Fibroblast of skin of left quadriceps (primary cell): ENCODE measurements at regions not wholly inside any gene's neighbourhood (a gene's known extent, or its start where the extent isn't known, plus 50 kb on each side); places are given as distances from the start of the nearest gene placed in this dataset.

Source experiments
- DNase-seq, 2 experiments: peaks; one replicate each; pipeline ENCODE4 v3.0.0-alpha.2; 2013; ENCODE audit warnings: low read depth in 2 of 2

- no peak for DNase-seq
Measured at GRCh38 chr5:30069441-30070263, 1123.8 kb upstream of the CDH6 start.

DNA sequence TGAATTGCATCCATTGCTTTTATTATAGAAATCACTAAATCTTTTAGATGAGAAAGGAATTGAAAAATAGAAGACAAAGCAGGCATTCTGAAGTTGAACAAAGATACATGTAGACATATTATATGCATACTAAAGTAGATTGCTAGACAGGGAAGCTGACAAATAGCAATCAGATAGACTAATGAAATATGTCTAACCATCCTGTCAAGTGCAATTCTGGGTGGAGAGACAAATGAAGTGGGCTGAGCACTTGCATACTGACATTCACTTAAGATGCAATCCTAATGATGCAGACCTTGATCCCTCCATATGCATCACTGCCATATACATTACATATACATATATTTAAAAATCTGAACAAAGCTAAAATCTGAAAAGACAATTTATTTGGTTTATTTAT is 1130.0 kb upstream of the CDH6 start:
- DNase-seq = no peak

DNA sequence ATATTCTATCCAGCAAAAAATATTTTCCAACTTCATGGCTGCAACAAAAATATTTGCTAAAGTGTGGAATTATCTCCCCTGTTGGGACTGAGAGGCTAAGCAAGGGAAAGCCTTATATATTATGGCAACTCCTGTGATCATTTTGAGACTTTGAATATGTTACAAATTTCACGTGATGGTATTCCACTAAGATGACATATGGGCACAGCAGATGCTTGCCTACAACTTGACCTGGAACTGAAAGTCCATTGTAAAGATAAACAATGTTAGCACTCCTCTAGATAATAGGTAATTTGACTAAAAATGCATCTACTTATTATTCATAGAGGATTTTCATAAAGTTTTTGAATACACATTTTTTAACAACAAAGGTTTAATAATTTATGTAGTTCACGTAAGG is 1141.5 kb upstream of the CDH6 start:
- no peak for DNase-seq

DNA sequence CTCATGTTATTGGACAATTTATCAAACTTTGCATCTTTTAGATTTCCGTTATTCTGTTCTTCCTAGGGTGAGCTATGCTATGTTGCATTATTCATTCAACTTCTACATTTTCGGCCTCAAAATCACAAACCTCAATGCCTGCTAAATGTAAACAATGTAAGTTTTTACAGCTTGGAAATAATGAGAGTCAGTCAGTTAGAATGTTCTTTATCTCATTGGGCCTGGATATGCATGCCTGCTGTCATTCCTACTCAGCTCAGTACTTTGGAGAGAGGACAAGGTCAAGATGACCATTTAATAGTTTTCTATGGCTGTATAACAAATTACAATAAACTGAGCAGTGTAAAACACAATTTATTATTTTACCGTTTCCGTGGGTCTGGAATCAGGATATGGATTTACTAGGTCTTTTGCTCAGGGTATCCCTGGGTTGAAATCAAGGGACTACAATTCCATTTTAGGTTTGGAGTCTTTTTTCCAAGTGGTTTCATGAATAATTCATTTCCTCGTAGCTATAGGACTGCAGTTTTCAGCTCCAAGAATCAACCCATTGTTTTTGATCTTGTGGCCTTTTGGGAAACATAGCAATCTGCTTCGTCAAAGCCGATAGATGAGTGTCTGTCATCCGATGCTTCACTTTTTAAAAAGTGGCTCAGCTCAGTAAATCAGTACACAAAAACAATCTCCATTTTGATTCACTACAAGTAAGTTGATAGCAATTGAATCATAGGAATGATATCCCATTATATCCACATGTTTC is 1143.2 kb upstream of the CDH6 start:
- no peak for DNase-seq

DNA sequence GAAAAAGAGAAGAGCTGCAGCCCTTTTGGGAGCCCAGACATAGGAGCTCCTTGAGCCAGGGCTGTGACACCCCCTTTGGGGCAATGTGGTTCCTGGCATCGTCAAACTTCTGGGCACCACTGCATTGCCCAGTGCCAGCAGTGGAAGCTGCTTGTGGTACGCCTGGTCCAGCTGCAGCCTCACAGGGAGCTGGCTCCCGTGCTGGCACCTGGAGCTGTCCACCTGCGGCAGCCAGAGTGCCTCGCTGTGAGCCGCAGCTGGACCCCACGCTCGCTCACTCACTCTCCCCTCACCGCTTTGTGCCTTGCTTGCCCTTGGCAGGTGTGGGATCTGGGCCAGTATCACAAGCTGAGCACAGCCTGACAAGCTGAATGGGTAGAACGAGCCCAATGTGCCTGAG is 1150.8 kb upstream of the CDH6 start:
- no peak for DNase-seq

DNA sequence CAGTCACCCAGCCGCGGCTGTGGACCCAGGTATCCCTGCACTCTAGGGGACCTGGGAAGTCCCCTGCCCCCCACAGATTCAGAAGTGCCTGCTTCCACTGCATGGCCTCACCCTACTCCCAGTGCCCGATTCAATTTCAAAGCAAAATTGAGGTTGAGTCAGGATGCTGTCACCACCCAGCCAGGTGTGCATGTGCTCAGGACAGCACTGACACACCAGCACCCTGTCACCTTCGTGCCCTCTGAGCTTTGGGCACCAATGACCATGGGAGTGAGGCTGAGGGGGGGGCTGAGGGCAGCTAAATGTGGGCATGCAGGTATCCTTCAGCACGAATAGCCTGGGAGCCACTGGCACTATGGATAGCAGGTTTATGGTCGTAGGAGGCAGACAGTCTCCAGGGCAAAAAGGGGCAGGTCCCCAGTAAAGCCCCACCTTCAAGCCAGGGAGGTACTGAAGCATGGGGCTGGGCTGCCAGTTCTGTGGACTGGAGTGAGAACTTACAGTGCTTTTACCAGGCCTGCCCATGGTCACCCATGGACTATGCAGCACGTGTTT is 1151.6 kb upstream of the CDH6 start:
- no peak for DNase-seq

DNA sequence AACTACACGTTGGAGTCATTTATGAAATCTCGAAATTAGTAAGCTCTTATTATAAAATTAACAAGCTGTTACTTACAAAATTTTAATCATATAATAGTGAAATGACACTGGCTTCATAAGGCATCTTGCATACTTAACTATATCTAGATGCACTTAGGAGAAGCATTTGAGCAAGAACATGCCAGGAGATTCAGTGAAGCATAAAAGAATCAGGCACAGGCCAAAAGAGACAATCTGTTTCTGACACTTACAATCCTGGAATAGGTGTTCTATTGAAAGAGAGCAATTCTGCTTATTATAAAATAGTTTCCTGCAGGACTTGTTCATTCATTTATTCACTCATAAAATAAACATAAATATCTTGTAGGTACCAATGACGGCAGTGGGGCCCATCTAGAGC is 1152.2 kb upstream of the CDH6 start:
- DNase-seq = no peak

DNA sequence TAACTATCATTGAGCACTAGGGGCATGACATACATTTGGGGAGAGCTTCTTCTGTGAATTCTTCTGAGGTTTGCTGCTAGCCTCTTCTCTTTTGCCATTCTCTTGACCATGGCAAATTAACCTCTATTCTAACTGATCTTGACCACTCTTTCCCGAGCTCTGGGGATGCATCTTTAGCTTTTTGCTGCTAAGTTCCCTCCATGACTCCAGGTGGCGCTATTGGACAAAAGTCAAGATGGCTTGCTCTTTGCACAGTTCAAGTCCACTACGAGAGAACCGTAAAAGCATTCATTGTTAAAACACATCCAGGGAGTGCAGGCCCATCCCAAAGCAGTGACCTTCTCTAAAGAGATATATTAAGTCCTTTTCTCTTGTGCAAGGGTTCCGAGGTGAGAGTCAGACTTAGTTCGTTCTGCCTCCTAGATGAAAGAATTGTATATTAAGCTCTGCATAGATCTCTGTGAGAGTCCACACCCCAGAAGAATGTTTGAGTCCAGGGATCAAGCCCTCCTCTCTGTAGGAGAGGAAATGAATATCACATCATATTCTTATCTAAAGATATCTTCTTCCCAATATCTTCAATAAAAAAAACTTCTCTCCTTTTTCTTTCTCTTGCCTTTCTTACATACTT is 1152.9 kb upstream of the CDH6 start:
- DNase-seq = peak in 1 of 2 experiments; percentile 8

DNA sequence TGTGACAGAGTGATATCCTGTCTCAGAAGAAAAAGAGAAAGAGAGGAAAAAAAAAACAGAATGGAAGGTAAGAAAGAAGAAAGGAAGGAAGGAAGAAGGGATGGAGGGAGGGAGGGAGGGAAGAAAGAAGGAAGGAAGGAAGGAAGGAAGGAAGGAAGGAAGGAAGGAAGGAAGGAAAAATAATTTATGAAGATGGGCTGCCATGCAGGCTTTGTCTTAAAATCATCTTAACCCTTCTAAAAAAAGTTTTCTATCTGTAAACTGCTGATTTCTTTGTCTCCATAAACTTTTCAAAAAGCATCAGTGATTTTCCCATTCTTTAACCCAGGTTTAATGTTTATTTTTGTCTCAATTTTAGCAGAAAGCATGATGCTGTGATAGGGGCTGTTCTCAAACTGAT is 1154.1 kb upstream of the CDH6 start:
- no peak for DNase-seq

GRCh38 chr5:30034870-30035269 is 1158.6 kb upstream of the CDH6 start:
- no peak for DNase-seq

- DNase-seq = no peak
Measured at GRCh38 chr5:30030101-30030500, 1163.4 kb upstream of the CDH6 start.

- no peak for DNase-seq
Measured at GRCh38 chr5:30001826-30002225, 1191.7 kb upstream of the CDH6 start.

GRCh38 chr5:30000231-30000630 is 1193.3 kb upstream of the CDH6 start:
- no peak for DNase-seq

DNA sequence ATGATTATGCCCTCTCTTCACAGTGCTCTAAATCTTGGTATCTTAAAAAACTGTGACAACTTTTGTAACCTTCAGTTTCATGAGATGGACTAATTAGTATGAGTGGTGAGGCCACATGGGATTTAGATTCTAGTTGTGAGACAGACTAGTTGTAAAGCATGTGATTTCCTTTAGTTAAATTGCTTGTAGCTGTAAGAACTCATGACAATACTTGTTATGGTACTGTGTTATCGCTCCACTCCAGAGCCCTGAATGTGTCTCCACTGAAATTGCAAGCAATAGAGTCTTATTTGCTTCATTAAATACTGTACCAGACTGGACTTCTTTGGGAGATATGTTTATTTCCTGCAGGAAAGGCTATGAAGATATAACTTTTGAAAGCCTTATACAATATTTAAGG is 1198.3 kb upstream of the CDH6 start:
- DNase-seq = no peak

GRCh38 chr5:29994519-29994918 is 1199.0 kb upstream of the CDH6 start:
- no peak for DNase-seq

- no peak for DNase-seq
Measured at GRCh38 chr5:29993286-29993685, 1200.2 kb upstream of the CDH6 start.

DNA sequence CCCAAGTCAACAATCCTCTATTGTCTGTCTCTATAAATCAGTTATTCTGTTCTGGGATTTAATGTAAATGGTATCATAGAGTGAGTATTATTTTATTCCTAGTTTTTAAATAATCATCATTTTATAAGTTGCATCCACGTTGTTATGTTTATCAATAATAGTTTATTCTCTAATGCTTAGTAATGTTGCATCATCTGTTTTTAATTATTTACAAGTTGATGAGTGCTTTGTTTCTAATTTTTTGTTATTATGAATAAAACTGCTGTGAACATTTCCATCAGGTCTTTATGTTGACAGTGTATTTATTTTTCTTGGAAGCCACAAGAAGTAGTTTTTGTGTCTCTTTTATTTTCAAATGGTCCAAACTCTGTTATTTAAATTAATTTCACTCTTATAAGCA is 1201.2 kb upstream of the CDH6 start:
- no peak for DNase-seq

DNA sequence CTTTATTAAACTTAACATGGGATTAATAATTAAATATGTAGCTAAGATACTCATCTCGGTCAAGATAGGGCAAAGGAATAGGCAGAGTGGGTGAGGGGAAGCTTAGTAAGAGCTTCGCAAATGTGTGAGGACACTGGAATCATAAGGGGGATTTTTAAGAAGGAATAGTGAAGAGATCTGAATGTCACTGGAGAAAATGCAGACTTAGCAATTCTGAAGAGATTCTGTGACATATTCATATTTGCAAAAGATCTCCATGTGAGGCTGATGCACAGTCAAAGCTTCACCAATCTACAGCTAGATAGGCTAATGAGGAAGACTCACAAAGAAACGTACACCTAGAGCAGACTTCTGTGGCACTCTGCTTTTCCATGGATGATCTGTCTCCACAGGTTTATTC is 1202.8 kb upstream of the CDH6 start:
- DNase-seq = no peak

- DNase-seq = no peak
Measured at GRCh38 chr5:29984156-29984540, 1209.3 kb upstream of the CDH6 start.

GRCh38 chr5:29983528-29984155 is 1209.8 kb upstream of the CDH6 start:
- DNase-seq = no peak

DNA sequence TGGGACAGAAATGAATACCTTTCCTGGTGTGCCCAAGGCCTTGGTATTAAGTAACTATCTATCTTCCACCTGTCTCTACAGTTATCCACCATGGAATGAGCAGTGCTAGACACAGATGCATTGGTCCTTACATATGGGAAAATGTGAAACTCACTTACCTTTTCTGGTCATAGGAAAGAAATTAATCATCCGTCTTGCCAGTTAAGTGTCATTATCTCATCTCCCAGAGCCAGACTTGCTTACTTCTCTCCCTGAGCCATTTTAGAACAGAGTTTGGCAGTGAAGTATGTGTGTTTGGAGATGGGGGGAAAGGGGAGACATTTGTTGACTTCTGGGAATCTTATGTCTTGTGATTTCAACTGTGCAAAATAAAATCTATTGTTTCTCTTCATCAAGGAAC is 1211.0 kb upstream of the CDH6 start:
- no peak for DNase-seq

GRCh38 chr5:29972597-29972996 is 1220.9 kb upstream of the CDH6 start:
- no peak for DNase-seq
